ENCODE measurements at regions not wholly inside any gene's neighbourhood (a gene's known extent, or its start where the extent isn't known, plus 50 kb on each side); places are given as distances from the start of the nearest gene placed in this dataset.

DNA sequence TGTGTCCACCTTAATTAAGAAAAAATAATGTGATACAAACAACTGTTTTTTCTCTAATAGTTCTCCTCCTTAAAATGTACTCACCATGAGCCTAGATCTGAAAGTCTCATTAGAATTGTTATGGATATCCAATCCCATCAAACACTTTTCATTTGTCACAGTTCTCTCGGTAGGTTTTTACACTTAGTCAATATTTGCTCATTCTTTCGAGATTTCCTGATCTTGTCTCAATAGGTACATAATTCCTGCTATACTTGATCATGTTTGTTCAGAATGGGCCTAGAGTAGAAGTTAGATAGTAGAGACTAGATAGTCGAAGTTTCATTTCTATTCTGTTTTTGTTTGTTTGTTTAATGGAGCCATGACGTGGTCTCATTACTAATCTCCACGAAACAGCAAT lies 2005.7 kb downstream of the NCAM2 start:
- intact Hi-C loops (cut with micrococcal nuclease; ENCODE audit: unreplicated experiment): no loop called here
- in situ Hi-C loops (cut with MboI): no loop called here
- H2AFZ ChIP-seq (ENCODE audit: control insufficient read depth, low read depth, low read length): no peak overlapping the region
- H3K79me2 ChIP-seq (ENCODE audit: control insufficient read depth, insufficient read depth, low read length): no peaks in the 10 kb centered on the region
- H3K4me1 ChIP-seq (ENCODE audit: control insufficient read depth, insufficient read depth, low read length): no peaks in the 10 kb centered on the region
- no peak overlapping the region for H3K4me2 ChIP-seq (ENCODE audit: control insufficient read depth, insufficient read depth)
- POLR2A ChIA-PET: no interaction called here
- no peak for DNase-seq (ENCODE audit: low read depth, low spot score)
- H3K27ac ChIP-seq (ENCODE audit: control insufficient read depth, insufficient read depth): no peak overlapping the region
- BruUV-seq (replicated peaks): no TSS peak
- CTCF ChIA-PET: interaction anchor here (0.7 kb wide), 1 partner anchor 1413 kb away, joined by 3 read pairs; no protein-coding TSS in a partner anchor
- SMC1A ChIA-PET (ENCODE audit: uncharacterized antibody, unreplicated experiment): no interaction called here
- TF ChIP-seq RCOR1 (conservative IDR thresholded peaks at IDR 0.05; ENCODE audit: low read depth, low read length) (no peak), NR2C2 (IDR thresholded peaks at IDR 0.05; ENCODE audit: borderline replicate concordance, control insufficient read depth, insufficient read length, low read depth) (no peak), BCL11A (IDR thresholded peaks at IDR 0.05; ENCODE audit: low read depth, low read length) (no peak)
- no peaks in the 10 kb centered on the region for H3K9me3 ChIP-seq (replicated peaks; ENCODE audit: control insufficient read depth, insufficient read depth, low read length)
- no peak for FAIRE-seq
- H3K9ac ChIP-seq (ENCODE audit: control insufficient read depth, insufficient read depth, low read length): no peak overlapping the region
- no peaks in the 10 kb centered on the region for H4K20me1 ChIP-seq (ENCODE audit: control insufficient read depth, insufficient read depth)
- RAD21 ChIA-PET (ENCODE audit: unreplicated experiment): no interaction called here
- no peak for ATAC-seq
- H3K4me3 ChIP-seq: no peak overlapping the region
- WGBS (ENCODE audit: insufficient coverage, insufficient replicate concordance, low lambda C conversion rate, missing lambda C conversion rate): 5% methylated on average over 5 of the region's 5 CpGs
- no peaks in the 10 kb centered on the region for H3K27me3 ChIP-seq (replicated peaks in 1 of 2; ENCODE audit: control insufficient read depth in 2 of 2, insufficient read depth in 2 of 2, low read length in 1 of 2)
- H3K36me3 ChIP-seq (ENCODE audit: control insufficient read depth in 2 of 2, insufficient read depth in 2 of 2, low read length in 1 of 2): no peaks in the 10 kb centered on the region

DNA sequence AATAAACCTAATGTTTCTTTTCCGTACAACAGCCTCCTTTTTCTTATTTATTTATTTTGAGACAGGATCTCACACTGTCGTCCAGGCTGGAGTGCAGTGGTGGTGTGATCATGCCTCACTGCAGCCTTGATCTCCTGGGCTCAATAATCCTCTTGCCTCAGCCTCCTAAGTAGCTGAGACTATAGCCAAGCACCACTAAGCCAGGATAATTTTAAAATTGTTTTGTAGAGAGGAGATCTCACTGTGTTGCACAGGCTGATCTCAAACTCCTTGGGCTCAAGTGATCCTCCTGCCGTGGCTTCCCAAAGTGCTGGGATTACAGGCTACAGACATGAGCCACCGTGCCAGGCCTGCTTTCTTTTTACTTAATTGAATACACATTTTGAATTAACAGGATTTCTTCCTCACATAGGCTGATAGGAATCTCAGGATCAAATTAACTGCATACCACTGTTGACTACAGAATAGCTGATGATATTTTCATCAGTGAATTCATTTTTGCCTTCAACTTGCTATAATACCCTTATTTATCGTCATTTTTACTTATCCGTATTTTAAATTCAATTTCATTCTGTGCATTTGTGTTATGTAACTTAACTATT lies 2010.5 kb downstream of the NCAM2 start:
- ATAC-seq: no peak

More for the DNA sequence above, 2010.5 kb downstream of the NCAM2 start:
- SMC1A ChIA-PET (ENCODE audit: uncharacterized antibody, unreplicated experiment): no interaction called here
- FAIRE-seq (no peak), DNase-seq (ENCODE audit: low read depth, low spot score) (no peak)
- Histone ChIP-seq H3K4me1 (ENCODE audit: control insufficient read depth, insufficient read depth, low read length) (no peaks in the 10 kb centered on the region), H3K79me2 (ENCODE audit: control insufficient read depth, insufficient read depth, low read length) (no peaks in the 10 kb centered on the region), H3K9ac (ENCODE audit: control insufficient read depth, insufficient read depth, low read length) (no peak overlapping the region), H2AFZ (ENCODE audit: control insufficient read depth, low read depth, low read length) (no peak overlapping the region), H3K36me3 (ENCODE audit: control insufficient read depth in 2 of 2, insufficient read depth in 2 of 2, low read length in 1 of 2) (no peaks in the 10 kb centered on the region), H3K9me3 (replicated peaks; ENCODE audit: control insufficient read depth, insufficient read depth, low read length) (no peaks in the 10 kb centered on the region), H3K4me2 (ENCODE audit: control insufficient read depth, insufficient read depth) (no peak overlapping the region), H3K27ac (ENCODE audit: control insufficient read depth, insufficient read depth) (no peak overlapping the region), H4K20me1 (ENCODE audit: control insufficient read depth, insufficient read depth) (no peaks in the 10 kb centered on the region), H3K4me3 (no peak overlapping the region), H3K27me3 (replicated peaks in 1 of 2; ENCODE audit: control insufficient read depth in 2 of 2, insufficient read depth in 2 of 2, low read length in 1 of 2) (no peaks in the 10 kb centered on the region)
- in situ Hi-C loops (cut with MboI): no loop called here
- 2% methylated on average over 6 of the region's 6 CpGs for WGBS (ENCODE audit: insufficient coverage, insufficient replicate concordance, low lambda C conversion rate, missing lambda C conversion rate)
- CTCF ChIA-PET: no interaction called here
- no TSS peak for BruUV-seq (replicated peaks)
- TF ChIP-seq JUNB (IDR thresholded peaks at IDR 0.05) (no peak), MTA3 (IDR thresholded peaks at IDR 0.05; ENCODE audit: borderline replicate concordance, low read length) (no peak), YY1 (IDR thresholded peaks at IDR 0.05; ENCODE audit: low read depth, low read length) (no peak), RAD21 (IDR thresholded peaks at IDR 0.05; ENCODE audit: insufficient read depth, low read depth, low read length) (no peak), RCOR1 (conservative IDR thresholded peaks at IDR 0.05; ENCODE audit: low read depth, low read length) (no peak), CHD1 (IDR thresholded peaks at IDR 0.05; ENCODE audit: low read depth, low read length) (no peak)
- TF ChIP-seq, protein P1, sequence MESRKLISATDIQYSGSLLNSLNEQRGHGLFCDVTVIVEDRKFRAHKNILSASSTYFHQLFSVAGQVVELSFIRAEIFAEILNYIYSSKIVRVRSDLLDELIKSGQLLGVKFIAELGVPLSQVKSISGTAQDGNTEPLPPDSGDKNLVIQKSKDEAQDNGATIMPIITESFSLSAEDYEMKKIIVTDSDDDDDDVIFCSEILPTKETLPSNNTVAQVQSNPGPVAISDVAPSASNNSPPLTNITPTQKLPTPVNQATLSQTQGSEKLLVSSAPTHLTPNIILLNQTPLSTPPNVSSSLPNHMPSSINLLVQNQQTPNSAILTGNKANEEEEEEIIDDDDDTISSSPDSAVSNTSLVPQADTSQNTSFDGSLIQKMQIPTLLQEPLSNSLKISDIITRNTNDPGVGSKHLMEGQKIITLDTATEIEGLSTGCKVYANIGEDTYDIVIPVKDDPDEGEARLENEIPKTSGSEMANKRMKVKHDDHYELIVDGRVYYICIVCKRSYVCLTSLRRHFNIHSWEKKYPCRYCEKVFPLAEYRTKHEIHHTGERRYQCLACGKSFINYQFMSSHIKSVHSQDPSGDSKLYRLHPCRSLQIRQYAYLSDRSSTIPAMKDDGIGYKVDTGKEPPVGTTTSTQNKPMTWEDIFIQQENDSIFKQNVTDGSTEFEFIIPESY (IDR thresholded peaks at IDR 0.05): no peak
- TF ChIP-seq, protein P2, sequence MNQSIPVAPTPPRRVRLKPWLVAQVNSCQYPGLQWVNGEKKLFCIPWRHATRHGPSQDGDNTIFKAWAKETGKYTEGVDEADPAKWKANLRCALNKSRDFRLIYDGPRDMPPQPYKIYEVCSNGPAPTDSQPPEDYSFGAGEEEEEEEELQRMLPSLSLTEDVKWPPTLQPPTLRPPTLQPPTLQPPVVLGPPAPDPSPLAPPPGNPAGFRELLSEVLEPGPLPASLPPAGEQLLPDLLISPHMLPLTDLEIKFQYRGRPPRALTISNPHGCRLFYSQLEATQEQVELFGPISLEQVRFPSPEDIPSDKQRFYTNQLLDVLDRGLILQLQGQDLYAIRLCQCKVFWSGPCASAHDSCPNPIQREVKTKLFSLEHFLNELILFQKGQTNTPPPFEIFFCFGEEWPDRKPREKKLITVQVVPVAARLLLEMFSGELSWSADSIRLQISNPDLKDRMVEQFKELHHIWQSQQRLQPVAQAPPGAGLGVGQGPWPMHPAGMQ (IDR thresholded peaks at IDR 0.05; ENCODE audit: borderline replicate concordance): no peak
- RAD21 ChIA-PET (ENCODE audit: unreplicated experiment): no interaction called here
- intact Hi-C loops (cut with micrococcal nuclease; ENCODE audit: unreplicated experiment): no loop called here
- POLR2A ChIA-PET: no interaction called here
